IPS DF 4.7 (cell line): ENCODE measurements at regions not wholly inside any gene's neighbourhood (a gene's known extent, or its start where the extent isn't known, plus 50 kb on each side); places are given as distances from the start of the nearest gene placed in this dataset.

ENCODE experiments used
- DNase-seq: peaks from one replicate; pipeline ENCODE4 v3.0.0-alpha.2; 2013; ENCODE audit warnings: low spot score; ENCODE audit errors: extremely low read depth

DNA sequence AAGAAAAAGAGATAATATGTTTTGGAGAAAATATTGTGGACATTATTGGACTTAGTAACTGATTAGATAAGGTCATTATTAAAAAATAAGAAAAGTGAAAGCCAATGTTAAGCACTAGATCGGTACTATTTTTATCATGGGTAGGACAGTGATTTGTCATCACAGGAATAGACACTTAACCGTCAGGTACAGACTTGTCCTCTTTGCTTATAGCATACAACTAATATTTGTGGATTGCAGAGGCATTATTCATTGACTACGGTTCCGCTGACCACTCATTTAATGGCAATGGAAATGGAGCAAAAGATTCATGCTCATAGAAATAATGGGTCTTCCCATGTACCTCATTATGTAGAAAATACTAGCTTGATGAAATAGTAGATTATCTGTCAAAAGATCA lies 596.3 kb upstream of the CA10 start:
- DNase-seq = no peak

DNA sequence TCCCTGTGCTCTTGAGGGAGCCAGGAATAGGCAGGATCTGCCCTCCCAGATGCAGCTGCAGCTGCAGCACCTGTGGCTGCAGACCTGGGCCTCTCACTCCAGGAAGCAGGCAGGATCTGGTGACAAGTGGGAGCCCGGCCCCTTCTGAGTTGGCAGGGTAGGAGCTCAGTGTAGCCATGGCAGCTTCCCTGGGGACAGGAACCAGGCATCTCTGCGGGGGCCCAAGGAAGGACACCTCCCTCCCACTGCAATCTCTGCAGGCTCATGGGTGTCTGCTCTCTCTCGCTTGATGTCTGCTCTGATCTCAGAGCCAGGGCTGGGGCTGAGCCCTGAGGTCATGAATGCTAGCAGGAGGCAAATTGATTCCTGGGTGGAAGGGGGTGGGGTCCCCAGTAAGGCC lies 592.5 kb upstream of the CA10 start:
- DNase-seq = no peak

DNA sequence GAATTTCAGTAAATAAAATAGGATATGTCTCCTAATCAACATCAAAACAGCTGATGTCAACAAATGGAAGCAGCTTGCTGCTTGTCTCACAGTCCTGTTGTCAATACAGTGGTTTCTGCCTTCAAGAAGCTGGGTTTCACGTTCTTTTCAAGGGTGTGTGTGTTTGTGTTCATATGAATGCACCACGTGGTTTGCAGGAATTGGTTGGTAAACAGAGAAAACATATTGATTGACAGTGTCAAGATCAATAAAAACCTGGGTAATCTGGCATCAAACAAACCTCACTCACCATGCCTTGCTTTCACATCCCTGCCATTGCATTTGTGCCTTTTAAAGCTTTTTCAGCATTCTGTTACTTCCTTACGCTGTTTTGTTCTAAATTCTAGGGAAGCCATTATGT lies 585.7 kb upstream of the CA10 start:
- no peak for DNase-seq

DNA sequence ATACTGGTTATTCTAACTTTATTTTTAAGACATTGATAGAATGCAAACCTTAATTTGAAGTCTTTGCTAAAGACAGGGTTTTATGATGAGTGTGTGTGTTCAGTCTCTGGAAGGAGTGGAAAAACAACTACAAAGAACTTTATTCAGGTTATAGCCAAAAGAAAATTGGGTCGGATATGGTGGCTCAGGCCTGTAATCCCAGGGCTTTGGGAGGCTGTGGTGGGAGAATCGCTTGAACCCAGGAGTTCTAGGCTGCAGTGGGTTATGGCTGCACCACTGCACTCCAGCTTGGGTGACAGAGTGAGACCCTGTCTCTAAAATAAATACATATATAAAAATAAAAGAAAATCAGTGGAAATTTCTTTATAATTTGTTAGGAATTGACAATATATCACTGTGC lies 581.5 kb upstream of the CA10 start:
- no peak for DNase-seq

- no peak for DNase-seq
Measured at GRCh38 chr17:52738791-52739190, 580.3 kb upstream of the CA10 start.

- no peak for DNase-seq
Measured at GRCh38 chr17:52737071-52737470, 578.6 kb upstream of the CA10 start.

GRCh38 chr17:52732841-52733240 lies 574.3 kb upstream of the CA10 start:
- DNase-seq = no peak

DNA sequence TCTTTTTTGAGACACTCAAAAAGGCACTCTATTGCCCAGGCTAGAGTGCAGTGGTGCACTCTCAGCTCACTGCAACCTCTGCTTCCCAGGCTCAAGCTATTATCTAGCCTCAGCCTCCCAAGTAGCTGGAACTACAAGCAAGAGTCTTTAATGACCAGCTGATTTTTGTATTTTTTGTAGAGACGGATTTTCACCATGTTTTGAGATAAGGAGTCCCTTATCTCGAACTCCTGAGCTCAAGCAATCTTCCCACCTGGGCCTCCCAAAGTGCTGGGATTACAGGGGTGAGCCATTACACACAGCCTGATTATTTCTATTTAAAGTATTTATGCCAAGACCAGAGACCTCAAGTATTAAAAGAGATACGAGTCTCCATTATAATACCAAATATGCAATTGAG lies 566.1 kb upstream of the CA10 start:
- DNase-seq = no peak

- DNase-seq = no peak
Measured at GRCh38 chr17:52721910-52722309, 563.4 kb upstream of the CA10 start.

DNA sequence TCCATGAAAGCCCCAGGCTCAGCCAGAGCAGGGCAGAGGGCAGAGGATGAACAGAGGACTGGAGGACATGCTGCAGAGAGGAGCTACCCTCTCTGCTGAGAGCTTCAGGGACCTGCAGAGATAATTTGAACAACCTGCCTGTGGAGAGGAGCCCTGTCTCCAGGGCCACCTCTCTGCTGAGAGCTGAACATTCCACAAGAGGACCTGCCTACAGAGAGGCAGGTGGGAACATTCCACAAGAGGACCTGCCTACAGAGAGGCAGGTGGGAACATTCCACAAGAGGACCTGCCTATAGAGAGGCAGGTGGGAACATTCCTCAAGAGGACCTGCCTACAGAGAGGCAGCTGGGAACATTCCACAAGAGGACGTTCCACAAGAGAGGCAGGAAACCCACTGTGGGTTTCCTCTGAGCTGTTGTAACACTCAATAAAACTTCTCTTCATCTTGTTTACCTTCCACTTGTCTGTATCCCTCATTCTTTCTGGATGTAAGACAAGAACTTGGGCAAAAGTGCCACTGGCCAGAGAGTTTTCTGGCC lies 551.9 kb upstream of the CA10 start:
- DNase-seq = no peak

DNA sequence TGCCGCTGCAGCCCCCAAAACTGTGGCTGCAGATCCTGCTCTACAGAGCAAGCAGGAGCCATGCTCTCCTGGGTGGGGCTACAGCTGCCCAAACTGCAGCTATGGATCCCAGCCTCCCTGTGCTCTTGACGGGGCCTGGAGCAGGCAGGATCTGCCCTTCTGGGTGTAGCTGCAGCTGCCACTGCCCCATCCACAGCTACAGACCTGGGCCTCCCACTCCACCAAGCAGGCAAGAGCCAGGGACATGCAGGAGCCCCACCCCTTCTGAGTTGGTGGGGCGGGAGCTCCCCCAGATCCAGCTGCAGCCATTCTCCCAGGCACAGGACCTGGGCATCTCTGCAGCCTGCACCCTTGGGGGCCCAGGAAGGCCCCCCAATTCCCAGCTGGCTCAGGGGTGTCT lies 551.2 kb upstream of the CA10 start:
- no peak for DNase-seq

DNA sequence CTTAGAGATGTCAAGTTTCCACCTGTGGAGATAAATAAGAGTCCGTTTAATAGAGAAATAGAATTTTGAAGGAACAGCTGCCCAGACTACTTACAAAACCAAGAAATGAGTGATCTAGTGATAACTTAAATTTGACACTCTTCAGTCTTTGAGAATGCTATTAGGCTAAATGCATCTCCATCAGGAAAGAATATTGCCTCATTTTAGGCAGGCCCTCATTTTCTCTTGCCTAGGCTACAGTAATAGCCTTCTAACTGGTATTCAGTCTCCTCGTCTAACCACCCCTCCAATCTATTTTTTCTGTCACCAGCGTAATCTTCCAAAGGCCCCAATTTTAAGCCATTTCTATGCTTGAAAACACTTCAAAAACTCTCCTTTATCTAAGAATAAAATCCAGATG lies 537.8 kb upstream of the CA10 start:
- DNase-seq = no peak

GRCh38 chr17:52686140-52686539 lies 527.6 kb upstream of the CA10 start:
- no peak for DNase-seq

DNA sequence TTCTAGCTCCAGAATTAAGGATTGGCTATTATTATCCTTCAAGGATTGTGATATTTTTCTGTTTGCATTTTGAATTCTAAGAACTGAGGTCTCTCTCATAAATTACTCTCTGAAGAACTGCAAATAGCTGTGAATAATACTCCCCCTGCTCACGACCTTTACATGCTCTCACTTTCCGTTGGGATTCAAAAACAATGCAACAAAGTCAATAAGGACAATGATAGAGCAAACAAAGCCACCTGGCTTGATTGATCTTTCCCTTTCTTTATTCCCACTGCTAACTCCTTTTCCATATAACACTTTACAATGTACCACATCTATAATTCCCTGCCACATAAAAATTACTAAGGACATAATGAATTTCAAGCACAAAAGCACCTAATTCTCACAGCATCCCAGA lies 523.0 kb upstream of the CA10 start:
- DNase-seq = no peak

- no peak for DNase-seq
Measured at GRCh38 chr17:52678211-52678610, 519.7 kb upstream of the CA10 start.

DNA sequence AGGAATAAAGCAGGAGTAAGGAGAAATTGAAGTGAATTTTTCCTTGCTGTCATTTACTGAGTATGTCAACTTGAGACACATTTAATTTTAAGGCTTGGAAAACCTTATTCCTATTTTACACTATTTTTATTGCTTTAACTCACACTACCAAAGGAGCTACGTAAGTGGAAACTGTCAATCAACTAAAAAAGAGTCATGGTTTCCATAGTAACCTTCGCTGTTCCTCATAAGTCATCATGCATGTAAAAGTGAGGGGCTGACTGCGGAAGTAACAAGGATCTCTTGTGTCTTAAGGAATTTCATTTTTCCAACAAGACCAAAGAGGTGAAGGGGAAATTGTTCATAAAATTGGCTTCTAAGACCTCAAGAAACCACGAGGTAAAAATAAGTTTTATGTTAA lies 516.2 kb upstream of the CA10 start:
- no peak for DNase-seq

DNA sequence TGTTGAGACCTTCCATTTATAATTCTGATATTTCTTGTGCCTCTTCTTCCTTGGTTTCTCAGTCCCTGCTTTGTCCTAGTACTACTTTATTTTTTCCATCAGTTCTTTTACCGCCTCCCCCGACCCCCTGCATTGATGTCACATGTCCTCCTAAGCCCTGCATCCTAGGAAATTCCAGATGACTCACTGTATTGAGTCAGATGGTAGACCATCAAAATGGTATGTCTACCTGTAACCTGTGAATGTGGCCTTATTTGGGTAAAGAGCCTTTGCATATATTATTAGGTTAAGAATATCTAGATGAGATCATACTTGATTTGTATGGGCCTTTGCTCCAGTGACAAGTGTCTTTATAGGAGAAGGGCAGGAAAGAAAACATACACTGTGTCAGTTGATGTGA lies 515.3 kb upstream of the CA10 start:
- DNase-seq = no peak

DNA sequence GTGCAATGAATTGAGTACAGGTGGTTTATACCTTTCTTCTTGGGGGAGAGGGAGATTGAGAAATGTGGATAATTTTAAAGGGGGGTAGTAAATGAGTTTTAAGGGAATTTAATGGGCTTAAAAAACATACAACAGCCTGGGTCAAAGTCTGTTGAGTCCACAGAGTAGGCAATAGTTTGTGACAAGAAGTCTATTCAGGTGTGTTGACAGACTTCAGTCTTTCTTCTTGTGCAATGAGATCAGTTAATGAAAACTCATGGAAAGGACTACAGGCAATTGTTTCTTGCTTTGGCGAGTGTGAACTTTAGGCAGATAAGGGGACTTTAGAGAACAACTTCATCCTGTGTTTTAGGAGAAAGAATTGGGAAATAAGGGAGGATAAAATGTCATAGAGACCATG lies 507.8 kb upstream of the CA10 start:
- no peak for DNase-seq

- no peak for DNase-seq
Measured at GRCh38 chr17:52660692-52661091, 502.2 kb upstream of the CA10 start.

DNA sequence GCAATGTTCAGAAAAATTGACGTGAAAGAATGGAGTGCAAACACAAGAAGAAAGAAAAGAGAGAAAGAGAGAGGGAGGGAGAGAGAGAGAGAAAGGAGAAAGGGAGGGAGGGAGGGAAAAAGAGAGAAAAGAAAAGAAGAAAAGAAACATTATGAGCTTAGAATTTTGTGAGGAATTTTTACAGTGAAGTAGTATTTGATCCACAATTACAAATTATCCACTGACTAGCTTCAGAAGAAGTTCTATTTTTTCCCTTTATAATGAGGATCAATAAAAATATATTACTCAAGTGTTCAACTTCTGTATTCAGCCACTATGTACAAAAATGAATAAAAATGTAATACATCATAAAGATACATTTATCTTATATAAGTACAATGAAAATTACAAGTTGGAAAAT lies 494.5 kb upstream of the CA10 start:
- DNase-seq = no peak

GRCh38 chr17:52648995-52649394 lies 490.5 kb upstream of the CA10 start:
- no peak for DNase-seq

DNA sequence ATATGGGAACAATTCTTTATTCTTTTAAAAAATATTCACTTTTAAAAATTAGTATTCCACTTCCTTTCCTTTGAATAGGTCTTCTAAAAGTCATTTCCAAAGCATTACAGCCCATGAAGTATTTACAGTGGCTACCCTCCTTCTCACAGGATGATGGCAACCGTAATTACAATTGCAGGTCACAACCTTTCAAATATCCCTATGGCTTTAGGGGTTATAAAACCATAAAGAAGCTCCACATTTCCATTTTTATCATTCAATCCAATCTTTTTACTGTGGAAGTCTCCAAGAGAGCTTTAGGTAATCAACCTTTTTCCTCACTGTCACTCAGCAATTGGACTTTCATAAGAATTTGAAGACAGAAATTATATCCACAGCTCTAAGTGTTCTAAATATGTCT lies 488.9 kb upstream of the CA10 start:
- DNase-seq = no peak

DNA sequence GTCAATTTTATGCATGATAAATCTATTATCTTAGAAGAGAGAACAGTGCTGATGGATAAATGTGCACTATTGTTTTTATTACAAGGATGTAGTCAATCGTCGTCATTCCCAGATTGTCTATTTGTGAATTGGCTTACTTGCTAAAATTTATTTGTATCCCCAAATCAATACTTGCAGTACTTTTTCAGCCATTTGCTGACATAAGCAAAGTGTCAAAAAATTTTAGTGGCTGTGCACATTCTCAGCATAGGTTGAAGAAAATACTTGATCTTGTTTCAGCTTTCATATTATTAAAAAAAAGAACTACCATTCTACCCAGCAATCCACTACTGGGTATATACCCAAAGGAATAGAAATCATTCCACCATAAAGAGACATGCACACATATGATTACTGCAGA lies 477.9 kb upstream of the CA10 start:
- DNase-seq = no peak

GRCh38 chr17:52606590-52606989 lies 448.1 kb upstream of the CA10 start:
- no peak for DNase-seq
